ENCODE measurements at regions not wholly inside any gene's neighbourhood (a gene's known extent, or its start where the extent isn't known, plus 50 kb on each side); places are given as distances from the start of the nearest gene placed in this dataset.

DNA sequence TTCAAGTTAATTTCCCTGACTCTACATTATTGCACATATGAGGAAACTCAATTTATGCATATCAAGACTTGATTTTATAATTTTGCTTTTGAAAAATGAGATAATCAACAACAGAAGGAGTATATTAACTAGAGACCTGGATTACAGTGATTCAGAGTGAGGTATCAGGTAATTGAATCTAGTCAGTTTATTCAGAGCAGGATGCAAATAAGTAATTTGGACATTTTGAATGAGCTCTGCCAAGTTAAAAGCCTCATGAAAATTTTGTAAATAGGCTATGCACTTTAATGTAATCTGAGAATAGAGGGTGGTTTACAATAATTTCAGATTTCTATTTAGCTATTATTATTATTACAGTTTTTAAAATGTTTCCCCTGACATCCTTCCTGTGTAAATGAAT, 203.7 kb upstream of the EMCN start:
- FAIRE-seq: no peak

DNA sequence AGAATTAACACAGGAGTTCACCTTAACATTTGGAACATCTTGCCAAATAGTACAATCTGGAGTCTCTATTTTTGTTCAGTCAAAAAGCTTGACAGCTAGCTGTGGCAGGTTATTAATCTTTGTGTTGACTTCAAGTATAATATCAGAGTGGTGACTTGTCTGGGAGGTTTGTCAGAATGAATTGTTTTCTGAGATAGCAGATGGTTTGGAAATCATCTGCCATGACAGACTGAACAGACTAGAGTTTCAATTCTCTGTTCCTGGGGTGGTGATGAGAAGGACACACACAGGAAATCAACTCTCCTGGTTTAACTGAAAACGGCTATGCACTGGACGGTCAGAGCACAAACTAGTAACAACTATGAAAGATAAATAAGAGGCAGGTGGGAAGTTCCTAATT, 203.3 kb upstream of the EMCN start:
- FAIRE-seq: no peak

DNA sequence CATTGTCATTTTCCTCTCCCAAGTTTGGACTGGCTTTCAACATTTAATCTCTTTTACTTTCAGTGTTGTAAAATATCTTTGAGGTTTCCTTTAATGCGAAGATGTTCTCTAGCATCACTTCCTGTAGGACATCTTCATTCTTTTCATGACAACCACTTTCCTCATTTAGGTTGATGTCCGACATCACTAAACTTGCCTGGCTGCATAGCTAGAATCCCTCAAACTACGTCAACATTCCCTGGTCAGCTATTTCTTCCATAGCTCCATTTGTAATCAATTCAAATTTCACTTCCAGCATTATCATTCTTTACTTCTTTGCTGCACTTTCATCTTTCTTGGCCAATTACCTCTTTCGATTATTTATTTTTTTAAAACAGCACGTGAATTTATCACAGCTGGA, 198.6 kb upstream of the EMCN start:
- FAIRE-seq: no peak

DNA sequence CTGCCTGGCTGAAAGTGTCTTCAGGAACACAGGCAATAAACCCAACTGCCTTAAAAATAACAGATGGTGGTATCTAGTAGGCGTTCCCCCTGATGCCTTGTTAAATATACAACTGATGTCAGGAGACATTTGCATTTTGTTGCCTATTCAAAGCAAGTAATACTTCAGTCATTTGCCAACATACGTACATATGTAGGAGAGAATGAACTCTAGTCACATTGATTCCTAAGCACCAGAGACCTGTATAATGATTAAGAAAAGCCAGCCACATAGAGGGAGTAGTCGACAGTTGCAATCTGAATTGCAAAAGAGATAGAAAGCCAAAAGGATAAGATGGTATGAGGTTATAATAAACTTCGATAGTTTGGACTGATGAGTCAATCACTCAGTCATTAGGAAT, 191.0 kb upstream of the EMCN start:
- FAIRE-seq: no peak

DNA sequence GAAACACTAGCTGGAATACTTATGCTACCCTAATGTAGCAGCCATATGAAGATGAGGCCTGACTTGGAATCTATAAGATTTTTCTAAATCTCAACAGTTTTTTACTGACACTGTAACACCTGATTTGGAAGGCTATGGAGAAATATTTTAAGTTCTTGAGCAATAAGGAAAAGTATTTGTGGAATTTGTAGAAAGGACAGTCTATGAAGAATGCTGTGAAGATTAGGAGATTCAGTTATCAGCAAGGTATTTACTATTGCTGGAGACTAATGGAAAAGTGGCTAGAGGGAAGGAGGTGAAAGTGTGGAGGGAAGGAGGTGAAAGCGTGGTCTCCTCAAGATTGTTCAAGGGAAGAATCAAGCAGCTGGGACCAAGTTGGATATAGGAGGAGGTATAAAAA, 190.0 kb upstream of the EMCN start:
- no peak for FAIRE-seq

DNA sequence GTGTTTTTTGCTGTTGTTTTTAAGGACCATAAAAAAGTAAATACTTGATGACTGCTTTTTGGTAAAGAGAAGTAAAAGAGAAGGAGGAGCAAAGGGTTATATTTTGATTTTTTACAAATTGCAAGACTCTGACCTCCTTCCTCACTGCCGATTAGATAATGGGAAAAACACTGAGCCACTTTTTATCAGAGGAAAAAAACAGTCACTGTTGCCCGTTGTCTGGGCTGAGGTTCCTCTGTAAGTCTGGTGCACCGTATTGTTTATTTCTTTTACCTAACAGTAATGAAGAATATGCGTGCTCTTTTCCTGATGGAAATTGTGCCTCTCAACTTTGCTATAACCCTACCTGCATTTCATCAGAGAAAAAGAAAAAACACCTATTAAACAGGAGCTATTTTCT, 178.7 kb upstream of the EMCN start:
- FAIRE-seq: no peak

DNA sequence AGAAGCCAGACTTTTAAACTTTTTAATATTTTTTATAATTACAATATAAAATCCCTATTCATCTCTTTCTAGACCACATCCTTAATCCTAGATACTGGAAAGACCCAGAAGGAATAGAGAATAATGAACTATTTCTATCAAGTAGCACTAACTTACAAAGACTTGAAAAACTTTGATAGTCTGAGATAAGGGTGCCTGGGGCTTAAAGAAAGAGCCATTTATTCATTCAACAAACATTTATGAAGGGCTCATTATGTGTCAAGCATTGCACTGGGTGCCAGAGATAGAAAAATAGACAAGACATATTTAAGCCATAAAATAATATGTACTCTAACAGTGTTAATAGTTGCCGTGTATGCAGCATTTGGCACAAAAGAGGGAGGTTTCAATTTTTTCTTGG, 178.0 kb upstream of the EMCN start:
- no peak for FAIRE-seq

DNA sequence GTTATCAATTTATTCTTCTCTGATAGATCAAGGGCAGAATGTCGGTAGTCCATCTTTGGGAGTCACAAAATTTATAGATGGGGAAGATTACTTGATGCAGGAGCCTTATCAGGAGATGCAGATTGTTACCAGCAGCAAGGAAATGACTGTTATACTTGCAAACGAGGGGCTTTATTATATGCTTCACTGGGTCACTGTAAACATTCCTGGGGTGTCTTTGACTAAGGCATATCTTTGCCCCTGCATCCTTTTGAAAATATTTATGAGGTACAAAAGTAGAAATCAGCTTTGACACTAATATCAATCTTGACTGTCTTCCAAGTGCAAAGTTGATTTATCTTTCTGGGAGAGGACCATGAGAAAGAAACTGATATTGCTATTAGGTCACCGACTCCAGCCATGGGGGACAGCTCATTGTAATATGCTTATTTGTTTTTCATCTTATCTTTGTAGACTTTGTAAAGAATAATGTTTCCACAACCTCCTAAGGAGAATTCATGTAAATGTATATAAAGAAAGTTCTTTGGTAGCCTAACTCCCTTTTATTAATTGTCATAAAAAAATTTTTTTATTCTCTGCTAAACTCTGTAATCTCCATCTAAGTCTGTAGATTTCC, 177.3 kb upstream of the EMCN start:
- FAIRE-seq: no peak

DNA sequence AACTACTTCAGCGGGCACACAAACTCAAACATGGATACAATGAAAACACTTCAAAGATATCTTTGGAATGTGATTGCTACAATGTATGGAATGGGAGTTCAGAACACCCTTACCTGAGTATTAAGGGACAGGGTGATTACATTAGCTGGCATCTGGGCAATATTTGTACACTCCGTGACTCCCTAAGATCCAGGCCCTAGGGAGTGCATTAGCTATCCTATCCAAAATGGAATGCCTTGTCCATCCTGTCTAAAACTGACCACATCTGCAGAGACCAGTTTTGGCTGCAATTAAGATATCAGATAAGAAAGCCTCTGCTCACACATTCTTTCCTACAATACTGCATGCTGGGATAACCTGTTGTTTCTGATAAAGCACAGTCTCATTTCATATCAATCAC, 176.6 kb upstream of the EMCN start:
- no peak for FAIRE-seq

DNA sequence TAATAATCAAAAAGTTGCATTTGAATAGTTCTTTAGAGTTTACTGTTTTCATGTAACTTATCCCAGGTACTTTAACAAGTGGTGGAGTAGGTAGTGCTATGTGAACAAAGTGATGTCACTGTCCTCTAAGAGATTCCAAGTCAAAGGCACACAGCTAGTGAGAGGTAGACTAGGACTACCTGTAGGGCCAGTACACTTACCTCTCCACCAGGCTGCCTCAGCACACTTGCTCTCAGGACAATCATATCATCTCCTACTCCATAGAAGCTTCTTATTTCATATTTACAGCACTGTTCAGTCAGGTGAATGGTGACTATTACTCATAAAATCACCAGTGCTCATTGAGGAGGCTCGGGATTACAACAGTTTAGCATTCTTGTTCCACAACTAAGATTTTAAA, 173.0 kb upstream of the EMCN start:
- FAIRE-seq: no peak

DNA sequence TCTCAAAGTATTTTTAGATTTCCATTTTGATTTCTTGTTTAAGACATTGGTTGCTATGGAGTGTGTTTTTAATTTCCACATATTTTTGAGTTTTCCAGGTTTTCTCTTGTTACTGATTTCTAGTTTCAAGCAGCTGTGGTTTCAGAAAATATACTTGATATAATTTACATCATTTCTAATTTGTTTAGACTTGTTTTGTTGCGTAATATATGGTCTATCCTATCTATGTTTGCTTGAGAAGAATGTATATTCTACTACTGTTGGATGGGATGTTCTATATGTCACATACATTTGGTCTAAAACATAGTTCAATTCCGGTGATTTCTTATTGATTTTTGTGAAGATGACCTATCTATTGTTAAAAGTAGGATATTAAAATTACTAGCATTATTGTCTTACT, 170.5 kb upstream of the EMCN start:
- FAIRE-seq: no peak

DNA sequence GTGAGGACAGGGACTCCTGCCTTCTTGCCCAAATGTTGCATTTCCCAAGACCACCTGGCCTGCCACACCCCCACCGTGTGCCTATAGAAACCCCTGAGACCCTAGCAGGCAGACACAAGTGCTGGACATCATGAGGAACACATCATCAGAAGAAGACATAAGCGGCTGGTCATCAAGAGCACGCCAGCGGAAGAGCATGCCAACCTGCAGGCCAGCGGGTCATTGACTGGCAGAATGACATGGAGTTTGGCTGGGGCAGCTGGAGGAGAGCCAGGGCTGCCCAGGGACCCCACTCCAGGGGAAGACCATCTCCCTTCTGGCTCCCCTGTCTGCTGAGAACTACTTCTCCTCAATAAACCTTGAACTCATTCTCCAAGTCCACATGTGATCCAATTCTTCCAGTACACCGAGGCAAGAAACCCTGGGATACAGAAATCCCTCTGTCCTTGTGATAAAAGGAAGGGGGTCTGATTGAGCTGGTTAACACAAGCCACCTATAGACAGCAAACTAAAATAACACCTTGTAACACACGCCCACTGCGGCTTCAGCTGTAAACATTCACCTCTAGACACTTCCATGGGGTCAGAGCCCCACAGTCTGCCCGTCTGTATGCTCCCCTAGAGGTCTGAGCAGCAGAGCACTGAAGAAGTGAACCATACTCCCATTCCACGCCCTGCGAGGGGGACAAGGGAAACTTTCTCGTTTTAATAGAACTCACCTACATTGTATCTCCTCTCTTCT, 164.8 kb upstream of the EMCN start:
- no peak for FAIRE-seq

DNA sequence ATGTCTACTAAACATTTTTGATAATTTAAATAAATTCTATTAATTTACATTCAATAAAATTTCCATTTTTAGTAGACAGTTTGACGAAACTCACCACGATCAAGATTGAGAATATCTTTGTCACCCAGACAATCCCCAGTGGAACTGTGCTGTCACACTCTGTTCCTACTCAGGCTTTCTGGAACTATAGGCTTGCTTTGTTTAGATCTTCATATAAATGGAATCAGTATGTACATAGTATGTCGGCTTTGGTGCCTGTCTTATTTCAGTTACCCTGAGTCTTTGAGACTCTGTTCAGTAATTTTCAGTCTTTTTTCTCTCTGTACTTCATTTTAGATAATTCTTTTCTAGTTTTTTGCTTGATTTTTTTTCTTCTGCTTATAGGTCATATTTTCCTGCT, 163.5 kb upstream of the EMCN start:
- no peak for FAIRE-seq

DNA sequence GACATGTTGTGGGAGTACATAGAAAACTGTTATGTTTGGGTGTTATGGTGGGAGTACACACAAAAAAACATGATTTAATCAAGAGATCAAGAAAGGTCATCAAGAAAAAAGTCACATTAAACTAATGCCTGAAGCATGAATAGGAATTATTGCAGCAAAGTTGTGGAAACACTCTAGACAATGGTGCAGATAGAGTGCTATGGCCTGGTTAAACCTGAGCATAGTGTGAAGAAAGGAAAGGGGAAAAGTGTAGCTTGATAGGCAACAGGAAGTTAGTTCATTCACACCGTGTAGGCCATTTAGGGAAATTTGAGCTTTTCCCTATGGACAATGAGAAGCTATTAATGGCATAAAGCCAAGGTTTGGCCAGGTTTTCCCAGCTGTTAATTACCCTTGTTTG, 162.1 kb upstream of the EMCN start:
- FAIRE-seq: no peak

DNA sequence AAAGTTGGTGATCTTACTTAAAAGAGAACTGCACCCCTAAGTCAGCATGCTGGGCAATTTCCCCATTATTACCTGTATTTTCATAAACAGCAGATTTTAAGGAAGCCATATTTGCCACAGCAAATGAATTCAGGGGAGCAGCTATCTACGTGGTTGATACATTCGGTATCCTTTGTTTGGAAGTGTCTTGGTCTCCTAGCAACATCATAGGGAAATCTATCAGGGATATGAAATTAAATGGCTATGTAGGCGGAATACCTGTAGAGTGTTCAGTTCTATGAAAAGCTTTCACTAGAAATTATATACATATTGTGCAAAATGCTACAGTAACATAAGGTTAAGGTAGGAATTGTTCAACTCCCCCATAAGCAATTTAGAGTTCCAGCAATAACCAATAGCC, 157.2 kb upstream of the EMCN start:
- no peak for FAIRE-seq

DNA sequence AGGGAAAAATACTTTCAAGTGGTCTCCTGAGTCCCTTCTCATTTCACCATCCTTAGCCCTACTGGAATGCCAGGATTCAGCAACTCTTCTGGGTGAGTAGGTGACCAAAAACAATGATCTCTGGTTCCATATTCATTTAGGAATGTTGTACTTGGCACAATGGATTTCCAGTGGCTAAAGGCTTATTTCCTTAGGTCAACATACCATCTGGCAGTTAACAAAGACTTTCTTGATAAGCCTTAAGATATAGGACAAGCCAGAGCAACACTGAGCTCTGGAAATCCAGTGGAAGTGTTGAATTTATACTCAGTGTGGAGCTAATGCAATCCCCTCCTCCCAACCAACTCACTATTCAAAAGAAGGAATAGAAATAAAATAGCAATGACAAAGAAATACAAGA, 139.4 kb upstream of the EMCN start:
- FAIRE-seq: no peak

DNA sequence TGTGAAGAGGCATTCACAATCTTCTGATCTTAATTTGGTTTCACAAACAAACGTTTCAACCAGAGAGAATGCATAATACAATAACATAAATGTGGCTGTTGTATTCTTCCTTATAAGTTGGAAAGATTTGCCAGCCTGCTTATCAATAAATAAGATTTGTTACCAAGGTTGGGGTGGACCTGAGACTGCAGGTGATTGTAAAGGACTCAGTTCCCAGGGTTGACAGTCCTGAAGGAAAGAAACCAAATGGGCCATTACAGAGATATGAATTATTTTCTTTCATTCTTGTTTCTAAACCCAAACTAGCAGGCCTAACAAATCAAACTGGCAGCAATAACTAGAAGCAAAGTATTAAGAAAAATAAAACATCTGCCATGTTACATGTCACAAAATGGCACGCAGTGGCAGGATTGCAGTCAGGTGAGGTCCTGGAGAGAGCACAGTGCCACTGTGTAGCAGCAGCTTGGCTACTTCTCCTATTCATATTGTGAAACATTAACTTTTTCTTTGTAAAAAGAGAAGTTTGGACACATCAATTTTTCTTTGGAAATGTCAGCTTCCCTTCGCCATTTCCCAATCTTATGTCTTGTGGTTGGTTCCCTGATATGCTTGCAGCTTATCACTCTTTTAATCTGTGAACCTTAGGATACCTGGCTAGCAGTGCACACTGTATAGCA, 133.8 kb upstream of the EMCN start:
- FAIRE-seq: no peak

DNA sequence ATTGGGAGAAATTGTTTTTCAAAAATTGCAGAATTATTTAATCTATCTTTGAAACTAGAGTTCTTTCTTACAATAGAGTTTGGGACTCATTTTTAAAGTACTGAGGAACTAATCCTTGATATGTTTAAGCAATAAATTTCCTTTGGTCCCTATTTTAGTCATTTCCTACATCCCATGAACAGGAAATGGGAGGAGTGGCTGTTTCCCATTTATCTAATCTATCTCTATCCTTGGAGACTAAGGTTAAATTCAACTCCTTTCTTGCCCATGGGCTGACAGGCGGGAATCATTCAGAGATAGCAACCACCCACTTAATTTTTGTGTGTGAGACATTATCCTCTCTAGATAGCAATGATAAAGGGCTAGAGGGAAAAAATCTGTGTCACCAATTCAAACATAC, 131.6 kb upstream of the EMCN start:
- no peak for FAIRE-seq

DNA sequence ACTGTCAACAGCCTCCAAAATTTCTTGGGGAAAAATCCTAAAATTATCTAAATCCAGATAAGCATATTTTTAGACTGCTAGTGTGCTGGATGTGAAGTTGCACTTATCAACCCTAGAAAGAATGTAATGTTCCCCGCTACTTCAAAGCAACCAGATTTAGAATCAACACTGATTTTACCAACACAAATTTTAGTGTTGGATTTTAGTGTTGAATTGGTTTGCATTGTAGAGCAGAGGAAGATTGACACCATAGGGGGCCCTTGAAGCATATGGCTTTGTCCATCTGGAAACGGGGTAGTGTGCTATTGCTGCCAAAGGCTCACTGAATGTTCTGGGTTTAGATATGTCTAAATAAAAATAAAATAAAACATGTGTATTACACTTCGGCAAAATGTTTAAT, 126.3 kb upstream of the EMCN start:
- FAIRE-seq: no peak

DNA sequence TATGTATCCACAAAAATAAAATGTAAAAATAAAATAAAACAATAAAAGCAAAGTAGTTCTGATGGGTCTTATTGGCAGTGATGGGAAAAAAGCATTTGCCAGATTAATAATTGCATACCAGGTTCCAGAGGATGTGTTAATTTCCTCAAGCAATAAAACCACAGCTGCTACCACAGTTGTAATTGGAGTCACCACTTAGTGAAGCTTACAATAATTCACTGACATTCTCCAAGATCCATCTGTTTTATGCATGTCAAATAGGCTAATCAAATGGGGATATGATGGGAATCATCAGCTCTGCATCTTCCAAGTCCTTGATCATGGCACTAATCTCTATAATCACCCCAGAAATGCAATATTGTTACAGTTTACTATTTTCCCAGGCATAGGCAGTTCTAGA, 123.5 kb upstream of the EMCN start:
- FAIRE-seq: no peak

DNA sequence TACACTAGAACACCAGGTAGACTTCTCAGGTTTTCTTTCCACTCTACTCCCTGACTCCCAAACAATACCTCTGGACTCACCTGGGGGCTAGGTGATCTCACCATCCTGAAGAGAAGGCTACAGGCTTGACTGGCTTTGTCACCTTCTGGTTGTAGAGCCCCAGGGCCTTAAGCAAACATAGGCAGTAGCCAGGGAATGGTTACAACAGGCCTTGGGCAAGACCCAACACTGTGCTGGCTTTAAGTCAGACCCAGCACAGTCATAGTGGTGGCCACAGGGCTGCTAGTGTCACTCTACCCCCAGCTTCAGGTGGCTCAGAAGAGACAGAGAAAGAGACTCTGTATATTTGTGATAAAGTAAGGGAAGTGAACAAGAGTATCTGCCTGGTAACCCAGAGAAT, 118.1 kb upstream of the EMCN start:
- no peak for FAIRE-seq

DNA sequence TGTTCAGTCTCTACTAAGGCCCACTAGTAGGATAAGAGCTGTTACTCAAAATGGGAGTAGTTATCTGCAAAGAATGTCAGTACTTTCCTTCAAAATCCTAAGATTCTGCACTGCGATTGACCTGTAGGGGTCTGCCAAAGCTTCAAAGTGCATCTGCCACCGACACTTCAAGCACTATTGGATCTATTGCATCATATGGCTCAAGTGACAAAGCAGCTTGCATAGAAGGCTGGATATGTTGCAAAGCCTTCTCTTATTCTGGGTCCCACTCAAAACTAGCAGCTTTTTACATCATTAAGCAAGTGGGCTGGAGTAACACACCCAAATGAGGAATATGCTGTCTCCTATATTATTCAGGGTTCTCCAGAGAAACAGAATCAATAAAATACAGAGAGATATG, 115.4 kb upstream of the EMCN start:
- FAIRE-seq: no peak

DNA sequence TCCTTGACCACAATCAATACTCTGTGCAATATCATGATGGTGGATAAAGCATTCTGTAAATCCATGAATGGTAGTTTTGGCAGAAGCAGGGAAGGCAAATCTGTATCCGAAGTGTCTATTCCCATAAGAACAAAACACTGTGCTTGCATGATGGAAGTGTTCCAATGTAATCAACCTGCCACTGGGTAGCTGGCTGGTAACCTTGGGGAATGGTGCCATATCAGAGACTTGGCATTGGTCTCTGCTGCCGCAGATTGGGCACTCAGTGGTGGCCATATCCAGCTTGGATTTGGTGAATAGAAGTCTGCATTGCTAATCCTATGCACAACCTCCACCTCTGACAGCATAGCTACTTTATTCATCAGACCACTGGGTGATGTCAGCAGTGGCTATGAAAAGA, 114.3 kb upstream of the EMCN start:
- FAIRE-seq: no peak

DNA sequence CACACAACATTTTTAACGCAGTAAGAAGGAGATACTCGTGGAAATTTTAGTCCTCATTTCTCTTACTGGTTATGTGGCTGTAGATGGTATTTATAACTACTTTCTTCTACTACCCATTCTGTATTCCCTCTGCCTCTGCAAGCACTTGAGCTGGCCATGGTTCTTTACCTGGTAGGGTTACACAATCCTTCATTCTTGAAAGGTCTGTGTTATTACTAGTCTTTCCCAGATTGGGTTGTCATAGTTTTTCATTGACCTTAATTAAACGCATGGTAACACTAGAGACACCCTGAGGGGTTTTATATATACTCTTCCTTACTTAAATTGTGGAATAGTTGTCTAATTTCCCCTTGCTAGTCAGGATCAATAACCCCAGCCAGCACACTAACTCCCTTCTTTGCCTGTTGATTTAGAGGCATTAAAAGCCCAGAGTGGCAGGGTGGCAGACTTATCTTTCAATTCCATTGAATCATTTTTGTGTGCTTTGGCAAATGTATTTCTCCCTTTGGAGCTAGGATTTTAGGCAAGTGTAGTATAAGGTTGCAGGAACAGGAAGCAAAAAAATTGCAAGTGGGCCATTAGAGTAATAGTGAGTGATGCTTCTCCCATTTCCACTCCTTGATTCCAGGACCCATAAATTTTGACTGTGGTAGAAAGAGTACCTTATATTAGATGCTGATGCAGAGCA, 113.6 kb upstream of the EMCN start:
- FAIRE-seq: no peak
